GM18909 (cell line): ENCODE measurements at regions not wholly inside any gene's neighbourhood (a gene's known extent, or its start where the extent isn't known, plus 50 kb on each side); places are given as distances from the start of the nearest gene placed in this dataset.
"Not testable (repeated sequence)": the region's sequence is repeated elsewhere in the genome, so short reads cannot be mapped to it uniquely, and the experiment has no call there.

Experiments
- ATAC-seq: cut with Tn5 transposase; IDR thresholded peaks from one replicate; pipeline ENCODE4 v1.9.1; 2021; ENCODE audit warnings: mild to moderate bottlenecking; ENCODE audit not compliant: unreplicated experiment, poor library complexity

DNA sequence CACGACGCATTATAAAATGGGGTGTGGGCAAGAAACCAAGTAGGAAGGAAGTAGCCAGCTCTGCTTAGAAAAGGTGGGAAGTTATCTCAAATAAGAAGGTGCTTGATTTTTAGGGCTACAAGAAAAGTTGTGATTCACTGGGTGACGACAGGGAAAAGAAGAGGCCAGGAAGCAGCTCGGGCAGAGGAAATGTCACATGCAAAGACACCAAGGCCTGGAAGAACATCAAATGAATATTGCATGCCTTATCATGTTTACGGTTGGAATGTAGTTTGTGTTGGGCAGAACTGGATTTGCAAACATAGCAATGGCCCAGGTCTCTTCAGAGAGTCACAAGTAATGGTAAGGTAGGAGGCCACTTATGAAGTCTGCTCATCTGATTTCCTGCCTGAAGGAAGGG is 610.6 kb downstream of the IRS1 start:
- no peak for ATAC-seq

- ATAC-seq: no peak
These were observed 612.0 kb downstream of the IRS1 start for GRCh38 chr2:226187616-226188015.

DNA sequence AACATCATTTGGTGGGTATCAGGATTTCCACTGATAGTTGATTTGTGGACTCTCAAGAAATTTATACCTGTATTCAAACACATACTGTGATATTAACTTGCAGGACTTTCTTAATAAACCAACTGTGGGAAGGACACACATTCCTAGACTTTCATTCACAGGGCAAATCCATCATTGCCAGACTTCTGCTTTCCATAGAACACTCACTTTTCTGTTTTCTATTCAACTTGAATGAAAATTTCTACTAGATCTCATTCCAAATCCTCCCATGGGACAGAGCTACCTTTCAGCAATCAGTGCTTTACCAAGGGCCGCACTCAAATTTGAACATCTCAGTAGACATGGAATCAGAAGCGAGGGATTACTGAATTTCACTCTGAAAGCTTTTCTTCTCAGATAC is 612.5 kb downstream of the IRS1 start:
- ATAC-seq: no peak

DNA sequence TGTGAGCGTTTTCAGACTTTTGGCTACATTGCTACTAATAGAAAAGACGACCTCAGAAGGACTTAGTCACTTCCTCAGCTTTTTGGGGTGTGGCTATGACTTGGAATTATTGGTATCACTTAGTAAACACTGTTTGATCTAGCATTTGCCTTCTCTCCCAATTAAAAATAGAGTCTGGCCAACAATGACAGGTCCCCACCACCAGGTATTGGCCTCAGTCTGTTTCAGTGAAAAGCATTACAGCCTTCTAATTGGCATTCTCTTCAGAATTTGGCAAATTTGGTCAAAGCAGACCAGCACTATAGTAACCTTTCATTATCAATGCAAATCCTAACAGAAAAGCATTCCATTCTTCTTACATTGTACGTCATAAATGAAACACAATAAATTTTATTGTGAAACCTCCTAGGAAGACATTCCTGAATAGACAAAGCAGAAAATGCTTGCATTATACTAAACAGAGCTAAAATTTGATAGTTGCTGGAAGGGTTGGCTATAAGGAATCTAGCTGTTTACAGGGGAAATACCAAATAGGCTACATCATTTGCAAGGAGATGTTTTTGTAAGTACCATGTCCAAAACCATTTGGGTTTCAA is 613.9 kb downstream of the IRS1 start:
- no peak for ATAC-seq

DNA sequence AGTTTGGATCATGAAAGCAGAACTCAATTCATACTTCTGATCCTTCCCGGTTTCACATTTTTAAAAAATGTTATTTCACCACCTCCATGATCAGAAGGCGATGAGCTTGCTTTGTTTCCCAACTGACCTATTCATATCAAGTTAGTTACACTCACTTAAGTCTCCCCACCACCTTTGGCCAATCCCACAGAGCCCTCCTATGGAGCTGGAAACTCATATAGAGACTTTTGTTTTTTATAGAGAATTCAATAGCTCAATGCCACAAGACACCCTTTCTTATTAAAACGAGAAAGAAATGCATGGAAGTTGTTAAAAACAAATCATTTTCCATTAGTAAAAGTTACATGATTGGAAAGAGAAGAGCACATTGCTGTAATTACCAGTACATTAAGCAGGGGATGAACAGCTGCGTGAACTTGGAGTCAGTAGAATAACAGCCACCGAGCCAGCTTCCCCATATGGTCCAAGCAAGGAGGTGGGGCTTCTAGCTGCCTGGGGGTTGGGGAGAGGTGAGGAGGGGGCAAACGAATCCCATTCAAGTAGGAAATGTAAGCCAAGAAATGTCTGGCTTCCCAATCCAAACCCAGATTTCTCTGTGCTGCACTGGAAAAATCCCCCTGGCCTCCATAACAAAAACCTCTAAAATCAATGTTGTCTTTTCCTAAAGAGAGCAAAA is 614.5 kb downstream of the IRS1 start:
- ATAC-seq: no peak

- ATAC-seq: no peak
These were observed 615.1 kb downstream of the IRS1 start for GRCh38 chr2:226184540-226184939.

DNA sequence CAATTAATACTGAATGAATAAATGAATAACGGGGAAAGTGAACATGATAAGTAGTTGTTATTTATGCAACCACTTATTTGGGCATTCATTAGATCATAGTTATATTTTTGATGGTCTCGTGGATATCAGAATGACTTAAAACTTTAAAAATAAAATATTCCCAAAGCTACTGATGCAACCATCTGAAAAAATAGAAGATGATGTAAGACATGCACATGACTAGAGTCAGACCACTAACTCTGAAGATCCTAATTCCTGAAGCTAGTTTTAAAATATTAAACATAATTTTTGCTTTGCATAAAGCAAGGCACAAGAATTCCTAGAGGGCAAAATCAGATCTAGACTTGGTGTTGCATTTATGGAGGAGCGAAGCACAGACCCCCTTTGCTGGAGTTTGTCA is 616.1 kb downstream of the IRS1 start:
- ATAC-seq: no peak

DNA sequence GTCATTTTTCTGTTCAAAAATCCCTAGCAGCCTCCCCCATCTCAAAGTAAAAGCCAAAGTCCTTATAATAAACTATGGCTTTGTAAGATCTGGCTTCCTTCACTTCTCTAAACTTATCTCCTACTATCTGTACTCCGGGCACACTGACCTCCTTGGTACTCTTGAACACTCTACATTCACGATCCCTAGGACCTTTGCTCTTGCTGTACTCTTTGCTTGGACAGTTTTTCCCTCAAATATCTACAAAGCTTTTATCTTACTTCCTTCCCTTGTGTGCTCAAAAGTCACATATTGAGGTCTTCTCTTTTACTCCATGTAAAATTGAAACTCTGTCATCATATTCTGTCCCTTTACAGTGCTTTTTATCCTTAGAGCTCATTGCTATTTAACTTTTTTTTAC is 616.6 kb downstream of the IRS1 start:
- no peak for ATAC-seq

- no peak for ATAC-seq
These were observed 617.7 kb downstream of the IRS1 start for GRCh38 chr2:226181909-226182308.

- no peak for ATAC-seq
These were observed 619.2 kb downstream of the IRS1 start for GRCh38 chr2:226180281-226180884.

DNA sequence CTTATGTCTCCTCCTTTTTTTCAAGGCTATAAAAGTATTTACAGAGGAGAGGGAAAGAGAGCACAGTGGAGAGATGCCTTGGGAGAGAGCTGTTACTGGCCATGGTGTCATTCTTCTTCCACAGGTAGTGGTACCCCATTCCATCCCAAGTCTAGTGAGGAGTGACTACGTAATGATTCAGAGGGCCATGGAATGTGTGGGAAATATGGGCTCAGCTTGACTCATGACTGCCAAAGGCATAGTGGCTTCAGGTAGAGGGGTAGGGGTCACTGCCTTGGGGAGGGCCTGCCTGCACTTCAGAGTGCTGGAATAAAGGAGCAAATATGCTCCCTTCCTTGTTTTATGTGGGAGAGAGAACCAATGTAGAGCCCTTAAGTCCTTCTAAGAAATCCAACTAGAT is 620.6 kb downstream of the IRS1 start:
- ATAC-seq: no peak

DNA sequence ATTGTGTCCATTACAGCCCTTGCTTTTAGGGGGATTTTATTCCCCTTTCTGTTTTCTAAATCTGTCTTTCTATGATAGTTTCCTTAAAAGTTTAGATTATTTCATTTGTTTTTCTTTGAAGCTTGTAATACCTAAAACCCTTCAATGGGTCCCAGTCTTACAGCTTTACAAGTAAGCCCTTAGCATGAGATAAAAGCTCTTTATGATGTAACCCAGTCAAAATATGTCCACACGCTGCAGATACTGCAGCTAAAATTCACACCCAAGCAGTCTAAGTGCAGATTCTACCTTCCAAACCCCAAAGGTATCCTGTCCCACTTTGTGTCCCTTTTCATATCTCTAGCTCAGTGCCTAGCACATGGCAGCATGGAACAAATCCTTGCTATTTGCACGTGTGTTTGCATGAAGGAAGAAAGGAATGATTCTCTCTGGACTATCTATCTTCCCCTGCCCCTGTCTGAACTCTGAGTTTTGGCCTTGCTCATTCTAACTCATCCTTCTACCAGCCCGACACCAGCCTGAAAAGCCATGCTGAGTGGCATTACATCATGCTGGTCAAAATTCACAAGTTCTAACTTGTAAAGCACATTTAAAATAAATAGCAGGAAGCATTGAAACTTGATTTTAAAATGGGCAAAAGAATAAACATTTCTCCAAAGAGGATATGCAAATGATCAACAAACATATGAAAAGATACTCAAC is 623.2 kb downstream of the IRS1 start:
- no peak for ATAC-seq

DNA sequence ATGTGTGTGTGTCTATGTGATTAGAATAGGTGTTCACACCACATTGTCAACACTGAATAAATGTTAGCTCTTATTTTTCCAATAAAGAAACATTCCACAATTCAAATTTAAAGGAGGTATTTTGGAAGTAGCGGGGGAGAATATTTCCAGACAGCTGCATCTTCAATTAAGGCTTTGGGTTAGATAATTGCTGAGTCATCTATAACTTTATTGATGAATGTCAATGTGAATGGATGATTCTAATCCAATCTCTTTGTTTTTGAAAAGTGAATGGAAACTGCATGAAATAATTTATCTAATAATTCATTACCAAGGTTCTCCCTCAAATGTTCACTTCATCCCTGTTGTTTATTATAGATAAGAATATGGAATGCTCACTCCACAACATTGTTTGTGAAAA is 625.2 kb downstream of the IRS1 start:
- ATAC-seq: no peak

- ATAC-seq: no peak
These were observed 626.7 kb downstream of the IRS1 start for GRCh38 chr2:226172939-226173338.

DNA sequence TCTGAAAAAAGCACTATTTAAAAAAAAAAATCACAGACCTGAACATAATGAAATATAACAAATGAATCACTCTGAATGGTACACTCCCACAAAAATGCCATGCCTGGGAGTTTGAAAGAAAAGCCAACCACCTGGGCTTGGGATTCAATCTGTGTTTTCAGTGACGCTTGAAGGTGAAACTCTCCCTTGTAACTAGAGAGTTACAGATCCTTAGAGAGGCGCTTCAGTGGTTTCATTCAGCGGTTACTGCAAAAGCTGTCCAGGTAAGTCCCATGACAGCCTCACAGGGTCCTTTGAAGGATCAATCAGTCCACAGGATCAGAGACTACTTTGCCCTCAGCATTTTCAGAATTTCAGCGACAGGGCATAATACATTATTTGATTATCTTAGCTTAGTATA is 627.3 kb downstream of the IRS1 start:
- no peak for ATAC-seq

DNA sequence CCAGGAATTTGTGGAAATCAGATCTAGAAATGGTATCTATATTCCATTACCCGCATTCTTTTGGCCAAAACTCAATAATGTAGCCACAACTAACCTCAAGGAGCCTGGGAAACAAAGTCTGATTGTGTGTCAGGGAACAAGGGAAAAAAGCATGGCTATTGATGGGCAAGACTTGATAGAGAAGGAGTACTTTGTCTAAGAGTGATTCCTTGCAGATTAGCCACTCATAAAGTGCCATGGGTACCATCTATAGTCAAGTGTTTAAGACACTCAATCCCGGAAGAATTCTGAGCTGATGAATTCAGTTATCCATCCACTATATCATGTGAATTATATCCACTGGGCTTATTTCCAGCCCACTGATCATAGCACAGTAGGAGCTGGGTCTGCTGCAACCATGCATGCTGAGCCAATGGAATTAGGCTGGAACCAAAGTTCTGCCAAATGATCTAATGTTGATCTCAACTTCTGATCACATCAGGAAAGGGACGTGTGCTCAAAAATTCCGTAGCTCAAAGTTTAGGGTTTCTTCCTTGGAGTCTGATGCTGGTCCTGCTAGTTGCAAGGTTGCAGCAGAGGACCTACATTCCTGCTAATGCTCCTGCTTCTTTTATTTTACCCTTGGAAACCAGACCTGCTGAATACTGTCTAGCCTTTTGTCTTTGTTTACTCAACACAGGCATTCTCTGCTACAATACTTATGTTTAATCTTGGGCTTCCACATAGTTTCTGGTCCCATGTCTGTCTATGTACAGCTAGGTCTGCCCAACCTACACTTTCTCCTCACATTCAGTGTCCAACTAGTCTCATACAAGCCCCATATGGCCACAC is 629.7 kb downstream of the IRS1 start:
- no peak for ATAC-seq

- ATAC-seq: no peak
These were observed 631.0 kb downstream of the IRS1 start for GRCh38 chr2:226168496-226169160.

- ATAC-seq: no peak
These were observed 635.1 kb downstream of the IRS1 start for GRCh38 chr2:226164512-226164911.

GRCh38 chr2:226160617-226161016 is 639.0 kb downstream of the IRS1 start:
- not testable (repeated sequence) for ATAC-seq

DNA sequence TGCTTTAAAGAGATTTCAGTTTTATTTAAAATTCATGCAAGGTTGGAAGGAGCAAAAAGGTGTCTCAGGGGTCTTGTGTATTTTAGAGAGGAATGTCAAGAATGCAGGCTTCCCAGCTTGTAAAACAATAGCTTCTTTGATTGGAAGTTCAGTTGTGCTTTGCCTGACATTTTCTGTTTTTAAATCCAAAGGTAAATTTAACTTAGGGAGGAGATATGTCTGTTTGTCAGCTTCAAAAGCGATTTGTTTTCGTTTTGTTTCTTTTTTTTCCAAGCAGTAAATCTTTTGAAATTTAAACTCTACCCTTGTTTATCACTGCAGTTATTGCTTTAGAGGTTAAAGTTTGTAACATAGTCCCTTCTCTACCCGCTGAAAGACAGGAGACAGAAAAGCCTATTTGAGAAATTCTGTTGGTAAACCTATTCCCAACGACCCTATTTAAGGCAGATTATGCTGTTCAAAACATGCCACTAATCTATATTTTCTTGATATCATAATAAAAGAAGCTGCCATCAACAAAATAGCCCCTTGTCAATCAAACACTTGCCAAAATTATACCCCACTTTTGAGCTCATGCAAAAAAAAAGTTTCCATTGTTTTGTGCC is 639.6 kb downstream of the IRS1 start:
- no peak for ATAC-seq
